ENCODE measurements at regions not wholly inside any gene's neighbourhood (a gene's known extent, or its start where the extent isn't known, plus 50 kb on each side); places are given as distances from the start of the nearest gene placed in this dataset.

DNA sequence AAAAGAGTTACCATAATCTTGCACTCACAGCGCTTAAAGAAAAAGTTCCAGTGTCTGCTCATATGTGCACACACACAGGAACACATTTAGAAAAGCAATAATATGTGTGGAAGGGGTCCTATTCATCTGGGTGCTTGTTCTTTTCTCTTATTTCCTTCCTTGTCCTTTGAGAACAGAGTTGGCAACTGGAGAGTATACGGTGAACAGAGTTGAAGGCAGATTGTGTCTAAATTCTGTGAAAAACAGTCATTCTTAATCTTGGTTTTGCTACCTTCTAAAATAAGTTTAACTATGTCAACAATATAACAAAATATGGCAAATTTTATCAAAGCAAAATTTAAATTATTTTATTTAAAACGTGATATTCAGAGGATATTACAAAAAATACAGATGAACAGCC lies 365.1 kb upstream of the NOCT start:
- Histone ChIP-seq H3K27ac (ENCODE audit: low read depth in 2 of 2, low read length in 1 of 2) (no peak overlapping the region), H3K9me3 (ENCODE audit: control insufficient read depth in 2 of 2, insufficient read depth in 1 of 2, low read depth in 1 of 2, low read length in 1 of 2) (no peaks in the 10 kb centered on the region), H3K36me3 (ENCODE audit: control insufficient read depth in 2 of 2, insufficient read depth in 2 of 2, low read length in 1 of 2) (no peaks in the 10 kb centered on the region), H3K4me3 (ENCODE audit: low read depth in 1 of 2, low read length in 2 of 2) (no peak overlapping the region), H3K27me3 (ENCODE audit: control insufficient read depth in 1 of 2, insufficient read depth in 2 of 2, low read length in 2 of 2) (no peaks in the 10 kb centered on the region), H3K4me1 (ENCODE audit: control insufficient read depth in 2 of 2, insufficient read depth in 2 of 2, low read length in 1 of 2) (no peaks in the 10 kb centered on the region)
- 89 to 91% methylated on average over 3 of the region's 3 CpGs for WGBS, 2 donors

DNA sequence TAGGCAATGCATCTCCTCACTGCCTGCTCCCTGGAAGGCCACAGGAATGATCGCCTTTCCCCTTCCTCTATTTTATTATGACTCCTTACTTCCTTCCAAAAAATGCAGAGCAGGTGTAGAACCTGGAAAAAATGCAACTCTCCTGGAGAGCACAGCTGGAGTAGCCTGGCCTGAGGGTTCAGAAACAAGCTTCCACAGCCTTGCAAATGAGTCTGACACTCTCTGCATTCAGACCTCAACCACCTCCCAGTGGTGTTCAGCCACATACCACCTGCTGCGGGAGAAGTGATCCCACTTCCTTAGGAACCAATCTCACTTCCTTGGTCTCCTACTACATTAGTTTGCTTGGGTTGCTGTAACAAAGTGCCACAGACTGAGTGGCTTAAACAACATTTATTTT lies 368.1 kb upstream of the NOCT start:
- no peaks in the 10 kb centered on the region for H3K9me3 ChIP-seq (ENCODE audit: control insufficient read depth in 2 of 2, insufficient read depth in 1 of 2, low read depth in 1 of 2, low read length in 1 of 2)
- no peak overlapping the region for H3K4me3 ChIP-seq (ENCODE audit: low read depth in 1 of 2, low read length in 2 of 2)
- H3K27me3 ChIP-seq (ENCODE audit: control insufficient read depth in 1 of 2, insufficient read depth in 2 of 2, low read length in 2 of 2), result no peaks in the 10 kb centered on the region
- H3K27ac ChIP-seq (ENCODE audit: low read depth in 2 of 2, low read length in 1 of 2), result no peak overlapping the region
- WGBS, 2 donors, result 88 to 90% methylated on average over 2 of the region's 2 CpGs
- H3K4me1 ChIP-seq (ENCODE audit: control insufficient read depth in 2 of 2, insufficient read depth in 2 of 2, low read length in 1 of 2), result no peaks in the 10 kb centered on the region
- no peaks in the 10 kb centered on the region for H3K36me3 ChIP-seq (ENCODE audit: control insufficient read depth in 2 of 2, insufficient read depth in 2 of 2, low read length in 1 of 2)

DNA sequence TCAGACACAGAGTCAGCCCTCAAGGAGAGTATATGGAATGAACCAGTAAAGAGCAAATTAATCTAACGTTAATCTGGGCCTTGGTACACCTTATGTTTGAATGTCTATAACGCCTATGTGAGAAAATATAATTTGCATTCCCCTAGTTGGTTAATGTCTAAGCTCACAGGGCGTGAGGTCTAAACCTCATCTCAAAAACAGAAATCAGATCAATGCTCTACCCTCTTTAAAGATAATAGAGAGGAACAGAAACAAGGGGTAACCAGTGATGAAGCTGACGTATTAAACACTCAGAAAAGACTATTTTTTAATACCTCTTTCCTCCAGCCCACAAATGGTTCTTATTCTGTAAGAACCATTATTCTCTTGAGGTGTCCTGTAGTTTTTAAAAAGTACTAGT lies 369.2 kb upstream of the NOCT start:
- Histone ChIP-seq H3K27me3 (ENCODE audit: control insufficient read depth in 1 of 2, insufficient read depth in 2 of 2, low read length in 2 of 2) (no peaks in the 10 kb centered on the region), H3K27ac (ENCODE audit: low read depth in 2 of 2, low read length in 1 of 2) (no peak overlapping the region), H3K4me3 (ENCODE audit: low read depth in 1 of 2, low read length in 2 of 2) (no peak overlapping the region), H3K36me3 (ENCODE audit: control insufficient read depth in 2 of 2, insufficient read depth in 2 of 2, low read length in 1 of 2) (no peaks in the 10 kb centered on the region), H3K9me3 (ENCODE audit: control insufficient read depth in 2 of 2, insufficient read depth in 1 of 2, low read depth in 1 of 2, low read length in 1 of 2) (no peaks in the 10 kb centered on the region), H3K4me1 (ENCODE audit: control insufficient read depth in 2 of 2, insufficient read depth in 2 of 2, low read length in 1 of 2) (no peaks in the 10 kb centered on the region)
- 66 to 87% methylated on average over 4 of the region's 4 CpGs for WGBS, 2 donors

DNA sequence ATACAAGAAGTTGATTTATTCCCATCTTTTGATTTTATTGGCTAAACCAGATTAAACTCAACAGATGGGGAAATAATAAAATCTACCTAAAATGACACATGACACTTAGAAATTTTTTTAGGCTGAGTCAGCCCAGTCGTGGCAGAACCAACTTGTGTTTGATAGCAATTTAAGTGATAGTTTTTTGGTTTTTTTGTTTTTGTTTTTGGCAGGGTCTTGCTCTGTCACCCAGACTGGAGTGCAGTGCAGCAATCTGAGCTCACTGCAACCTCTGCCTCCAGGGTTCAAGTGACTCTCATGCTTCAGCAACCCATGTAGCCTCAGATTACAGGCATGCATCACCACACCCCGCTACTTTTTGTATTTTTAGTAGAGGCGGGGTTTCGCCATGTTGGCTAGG lies 370.3 kb upstream of the NOCT start:
- WGBS, 2 donors, result 64 to 81% methylated on average over 4 of the region's 4 CpGs

DNA sequence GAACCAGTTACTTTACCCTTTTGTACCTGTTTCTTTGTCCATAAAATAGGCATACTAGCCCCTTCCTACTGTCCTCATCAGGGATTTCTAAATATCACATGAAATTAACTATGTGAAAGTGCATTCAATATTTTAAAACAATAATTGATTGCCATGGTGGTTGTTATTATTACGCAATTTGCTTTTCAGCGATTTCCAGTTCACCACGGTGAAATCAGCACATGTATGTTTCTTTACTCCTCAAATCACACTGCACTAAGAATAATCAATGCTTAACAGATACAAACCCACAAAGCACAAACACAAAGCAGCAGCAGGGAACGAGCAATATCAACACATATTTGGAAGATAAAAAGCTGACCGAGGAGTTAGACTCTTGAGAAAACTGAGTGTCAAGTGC lies 371.3 kb upstream of the NOCT start:
- Histone ChIP-seq H3K36me3 (ENCODE audit: control insufficient read depth in 2 of 2, insufficient read depth in 2 of 2, low read length in 1 of 2) (no peaks in the 10 kb centered on the region), H3K27me3 (ENCODE audit: control insufficient read depth in 1 of 2, insufficient read depth in 2 of 2, low read length in 2 of 2) (no peaks in the 10 kb centered on the region), H3K9me3 (ENCODE audit: control insufficient read depth in 2 of 2, insufficient read depth in 1 of 2, low read depth in 1 of 2, low read length in 1 of 2) (no peaks in the 10 kb centered on the region), H3K4me1 (ENCODE audit: control insufficient read depth in 2 of 2, insufficient read depth in 2 of 2, low read length in 1 of 2) (no peaks in the 10 kb centered on the region), H3K4me3 (ENCODE audit: low read depth in 1 of 2, low read length in 2 of 2) (no peak overlapping the region), H3K27ac (ENCODE audit: low read depth in 2 of 2, low read length in 1 of 2) (no peak overlapping the region)
- 67 to 81% methylated on average over 5 of the region's 5 CpGs for WGBS, 2 donors

More for the DNA sequence above, 370.3 kb upstream of the NOCT start:
- H3K36me3 ChIP-seq (ENCODE audit: control insufficient read depth in 2 of 2, insufficient read depth in 2 of 2, low read length in 1 of 2), result no peaks in the 10 kb centered on the region
- H3K4me3 ChIP-seq (ENCODE audit: low read depth in 1 of 2, low read length in 2 of 2), result no peak overlapping the region
- H3K27me3 ChIP-seq (ENCODE audit: control insufficient read depth in 1 of 2, insufficient read depth in 2 of 2, low read length in 2 of 2), result no peaks in the 10 kb centered on the region
- H3K27ac ChIP-seq (ENCODE audit: low read depth in 2 of 2, low read length in 1 of 2), result no peak overlapping the region
- no peaks in the 10 kb centered on the region for H3K4me1 ChIP-seq (ENCODE audit: control insufficient read depth in 2 of 2, insufficient read depth in 2 of 2, low read length in 1 of 2)
- no peaks in the 10 kb centered on the region for H3K9me3 ChIP-seq (ENCODE audit: control insufficient read depth in 2 of 2, insufficient read depth in 1 of 2, low read depth in 1 of 2, low read length in 1 of 2)

DNA sequence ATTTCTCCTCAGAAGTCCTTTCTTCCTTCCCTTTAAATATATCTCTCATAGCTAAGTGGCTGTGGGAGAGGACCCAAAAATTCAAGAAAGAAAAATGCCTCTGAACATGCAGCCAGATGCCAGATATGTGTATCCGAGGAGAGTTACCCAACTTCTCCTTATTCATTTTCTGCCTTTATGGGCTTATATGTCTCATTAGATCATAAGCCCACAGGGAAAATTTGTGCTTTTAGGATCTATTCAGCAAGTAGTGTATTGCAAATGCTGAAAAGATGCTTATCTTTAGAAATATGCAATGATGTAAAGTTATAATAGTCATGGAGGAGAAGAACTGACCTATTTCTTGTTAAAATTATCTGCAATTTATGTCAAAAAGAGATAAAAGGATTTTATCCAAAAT lies 371.8 kb upstream of the NOCT start:
- no peaks in the 10 kb centered on the region for H3K36me3 ChIP-seq (ENCODE audit: control insufficient read depth in 2 of 2, insufficient read depth in 2 of 2, low read length in 1 of 2)
- H3K4me1 ChIP-seq (ENCODE audit: control insufficient read depth in 2 of 2, insufficient read depth in 2 of 2, low read length in 1 of 2), result no peaks in the 10 kb centered on the region
- no peaks in the 10 kb centered on the region for H3K9me3 ChIP-seq (ENCODE audit: control insufficient read depth in 2 of 2, insufficient read depth in 1 of 2, low read depth in 1 of 2, low read length in 1 of 2)
- no peaks in the 10 kb centered on the region for H3K27me3 ChIP-seq (ENCODE audit: control insufficient read depth in 1 of 2, insufficient read depth in 2 of 2, low read length in 2 of 2)
- no peak overlapping the region for H3K4me3 ChIP-seq (ENCODE audit: low read depth in 1 of 2, low read length in 2 of 2)
- 44 to 50% methylated on average over 1 of the region's 1 CpG for WGBS, 2 donors
- no peak overlapping the region for H3K27ac ChIP-seq (ENCODE audit: low read depth in 2 of 2, low read length in 1 of 2)

DNA sequence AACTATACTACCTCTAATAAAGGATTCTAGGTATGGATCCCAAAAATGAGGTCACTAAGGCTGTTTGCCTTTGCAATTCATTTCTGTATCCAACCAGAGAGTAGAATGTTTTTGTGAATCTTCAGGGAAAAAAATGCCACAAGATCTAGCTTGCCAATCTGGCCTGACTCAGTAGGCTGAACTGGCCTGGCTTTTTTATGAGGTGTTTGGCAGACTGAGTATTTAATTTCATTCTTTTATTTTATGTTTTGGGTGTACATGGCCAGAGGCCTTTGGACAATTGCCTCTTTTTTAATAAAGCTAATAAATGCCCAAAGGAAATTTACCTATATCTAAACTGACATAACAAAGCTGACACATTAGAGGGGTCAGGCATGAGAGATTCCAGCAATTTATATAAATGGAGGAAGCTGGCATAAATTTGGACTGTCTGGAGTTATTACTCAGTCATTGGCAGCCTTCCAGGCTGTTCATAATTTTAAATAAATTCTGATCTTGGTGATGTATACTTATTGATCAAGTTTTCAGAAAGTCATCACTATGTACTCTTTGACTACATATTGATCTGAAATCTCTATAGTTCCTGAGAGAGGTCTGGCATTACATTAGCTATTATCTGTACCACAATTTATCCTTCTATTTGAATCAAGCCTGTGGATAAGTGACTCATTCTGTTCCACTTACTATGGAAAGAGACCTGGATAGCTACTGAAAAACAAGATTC lies 376.4 kb upstream of the NOCT start:
- Histone ChIP-seq H3K36me3 (ENCODE audit: control insufficient read depth in 2 of 2, insufficient read depth in 2 of 2, low read length in 1 of 2) (no peaks in the 10 kb centered on the region), H3K27ac (ENCODE audit: low read depth in 2 of 2, low read length in 1 of 2) (no peak overlapping the region), H3K27me3 (ENCODE audit: control insufficient read depth in 1 of 2, insufficient read depth in 2 of 2, low read length in 2 of 2) (no peaks in the 10 kb centered on the region), H3K9me3 (ENCODE audit: control insufficient read depth in 2 of 2, insufficient read depth in 1 of 2, low read depth in 1 of 2, low read length in 1 of 2) (no peaks in the 10 kb centered on the region), H3K4me1 (ENCODE audit: control insufficient read depth in 2 of 2, insufficient read depth in 2 of 2, low read length in 1 of 2) (no peaks in the 10 kb centered on the region), H3K4me3 (ENCODE audit: low read depth in 1 of 2, low read length in 2 of 2) (no peak overlapping the region)

DNA sequence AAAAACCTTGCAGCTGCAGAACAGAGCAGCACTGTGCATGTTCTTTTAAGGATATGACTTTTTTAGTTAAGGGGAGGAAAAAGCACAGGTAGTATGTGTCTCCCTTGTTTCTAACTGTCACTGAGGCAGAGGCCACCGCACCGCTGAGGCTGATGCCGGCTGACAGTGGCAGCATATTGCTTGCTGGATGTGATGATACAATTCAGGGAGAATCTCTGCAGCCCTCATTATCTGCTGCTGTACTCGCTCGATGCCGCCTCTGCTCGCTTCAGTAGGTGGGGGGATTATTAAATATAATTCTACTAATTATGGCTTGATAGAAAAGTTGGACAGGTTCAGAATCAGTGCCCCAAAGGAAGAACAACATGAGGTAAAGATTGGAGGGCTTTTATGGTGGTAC lies 378.8 kb upstream of the NOCT start:
- Histone ChIP-seq H3K27me3 (ENCODE audit: control insufficient read depth in 1 of 2, insufficient read depth in 2 of 2, low read length in 2 of 2) (no peaks in the 10 kb centered on the region), H3K36me3 (ENCODE audit: control insufficient read depth in 2 of 2, insufficient read depth in 2 of 2, low read length in 1 of 2) (no peaks in the 10 kb centered on the region), H3K4me3 (ENCODE audit: low read depth in 1 of 2, low read length in 2 of 2) (no peak overlapping the region), H3K4me1 (ENCODE audit: control insufficient read depth in 2 of 2, insufficient read depth in 2 of 2, low read length in 1 of 2) (no peaks in the 10 kb centered on the region), H3K9me3 (ENCODE audit: control insufficient read depth in 2 of 2, insufficient read depth in 1 of 2, low read depth in 1 of 2, low read length in 1 of 2) (no peaks in the 10 kb centered on the region), H3K27ac (ENCODE audit: low read depth in 2 of 2, low read length in 1 of 2) (no peak overlapping the region)
- WGBS, 2 donors, result 97 to 98% methylated on average over 7 of the region's 7 CpGs

DNA sequence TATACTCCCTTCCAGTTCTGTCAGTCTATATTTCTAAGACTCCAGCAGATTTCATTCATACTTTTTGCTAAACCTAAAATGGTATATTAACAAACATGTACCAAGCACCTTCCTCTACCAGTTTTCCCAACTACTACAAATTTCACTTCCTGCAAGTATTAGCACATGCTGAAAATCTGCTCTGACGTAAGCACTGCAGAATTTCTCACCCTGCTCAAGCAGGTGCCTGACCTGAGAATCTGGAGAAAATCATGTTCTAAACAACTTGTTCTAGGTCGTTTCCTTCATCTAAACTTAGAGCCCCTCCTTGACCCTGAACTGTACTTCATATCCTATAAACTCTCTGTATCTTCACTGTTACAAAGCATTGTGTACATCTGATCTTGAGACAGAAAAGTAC lies 380.7 kb upstream of the NOCT start:
- H3K4me3 ChIP-seq (ENCODE audit: low read depth in 1 of 2, low read length in 2 of 2), result no peak overlapping the region

DNA sequence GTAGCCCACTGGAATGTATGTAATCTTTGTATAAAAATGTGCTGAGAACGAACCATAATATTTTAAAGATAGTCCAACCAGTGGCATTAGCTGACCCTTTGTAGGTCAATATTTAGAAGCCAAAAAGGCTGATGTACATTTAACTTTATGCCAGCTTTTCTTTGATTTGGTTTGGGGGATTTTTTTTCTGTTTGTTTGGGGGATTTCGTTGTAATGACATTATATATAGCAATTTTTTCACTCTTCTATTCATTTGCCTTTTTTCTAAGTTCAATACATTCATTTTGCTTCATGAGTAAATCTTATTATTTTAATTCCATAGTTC lies 382.0 kb upstream of the NOCT start:
- 60 to 80% methylated on average over 2 of the region's 2 CpGs for WGBS, 2 donors
- H3K27ac ChIP-seq (ENCODE audit: low read depth in 2 of 2, low read length in 1 of 2), result no peak overlapping the region
- no peaks in the 10 kb centered on the region for H3K27me3 ChIP-seq (ENCODE audit: control insufficient read depth in 1 of 2, insufficient read depth in 2 of 2, low read length in 2 of 2)
- no peak overlapping the region for H3K4me3 ChIP-seq (ENCODE audit: low read depth in 1 of 2, low read length in 2 of 2)
- H3K9me3 ChIP-seq (ENCODE audit: control insufficient read depth in 2 of 2, insufficient read depth in 1 of 2, low read depth in 1 of 2, low read length in 1 of 2), result no peaks in the 10 kb centered on the region
- no peaks in the 10 kb centered on the region for H3K4me1 ChIP-seq (ENCODE audit: control insufficient read depth in 2 of 2, insufficient read depth in 2 of 2, low read length in 1 of 2)
- no peaks in the 10 kb centered on the region for H3K36me3 ChIP-seq (ENCODE audit: control insufficient read depth in 2 of 2, insufficient read depth in 2 of 2, low read length in 1 of 2)

More for the DNA sequence above, 380.7 kb upstream of the NOCT start:
- WGBS, 2 donors, result 45 to 63% methylated on average over 2 of the region's 2 CpGs
- Histone ChIP-seq H3K36me3 (ENCODE audit: control insufficient read depth in 2 of 2, insufficient read depth in 2 of 2, low read length in 1 of 2) (no peaks in the 10 kb centered on the region), H3K27ac (ENCODE audit: low read depth in 2 of 2, low read length in 1 of 2) (no peak overlapping the region), H3K4me1 (ENCODE audit: control insufficient read depth in 2 of 2, insufficient read depth in 2 of 2, low read length in 1 of 2) (no peaks in the 10 kb centered on the region), H3K27me3 (ENCODE audit: control insufficient read depth in 1 of 2, insufficient read depth in 2 of 2, low read length in 2 of 2) (no peaks in the 10 kb centered on the region), H3K9me3 (ENCODE audit: control insufficient read depth in 2 of 2, insufficient read depth in 1 of 2, low read depth in 1 of 2, low read length in 1 of 2) (no peaks in the 10 kb centered on the region)
